ENCODE measurements at regions not wholly inside any gene's neighbourhood (a gene's known extent, or its start where the extent isn't known, plus 50 kb on each side); places are given as distances from the start of the nearest gene placed in this dataset.

- no peak for TF ChIP-seq POLR2A (IDR thresholded peaks at IDR 0.05; ENCODE audit: low read depth, low read length)
- no peak for TF ChIP-seq POLR2AphosphoS5 (IDR thresholded peaks at IDR 0.05; ENCODE audit: low read depth, low read length)
- no peak for TF ChIP-seq POU2F2 (IDR thresholded peaks at IDR 0.05; ENCODE audit: low read depth, low read length)
Measured at GRCh38 chr16:86020971-86021370, 122.0 kb downstream of the IRF8 start.
